Bronchial epithelial cell (primary cell): ENCODE measurements at regions not wholly inside any gene's neighbourhood (a gene's known extent, or its start where the extent isn't known, plus 50 kb on each side); places are given as distances from the start of the nearest gene placed in this dataset.
A peak's percentile ranks its signal among the peaks of the same experiment; 100 is the strongest.

Experiments
- DNase-seq: peaks from one replicate; pipeline ENCODE4 v3.0.0-alpha.2; 2010; ENCODE audit warnings: low read depth
- FAIRE-seq: peaks from 2 replicates; lab custom pipeline; 2011; peaks lifted over from hg19 to GRCh38; lab: Jason Lieb, UNC
- H3K27me3 ChIP-seq: 2 replicates; pipeline ENCODE4 v1.5.1; 2011; ENCODE audit warnings: low read length; ENCODE audit not compliant: control insufficient read depth, insufficient read depth
- H3K36me3 ChIP-seq: 2 replicates; pipeline ENCODE4 v1.5.1; 2011; ENCODE audit warnings: low read length; ENCODE audit not compliant: control insufficient read depth, insufficient read depth
- H3K4me3 ChIP-seq: 2 replicates; pipeline ENCODE4 v1.5.1; 2011; ENCODE audit warnings: mild to moderate bottlenecking, low read depth, low read length, control low read depth
- CTCF ChIP-seq: IDR thresholded peaks from 2 replicates; pipeline ENCODE4 v1.5.1; 2011; ENCODE audit warnings: mild to moderate bottlenecking, moderate library complexity, low read length, control low read depth, inconsistent platforms; ENCODE audit not compliant: insufficient read depth, severe bottlenecking

DNA sequence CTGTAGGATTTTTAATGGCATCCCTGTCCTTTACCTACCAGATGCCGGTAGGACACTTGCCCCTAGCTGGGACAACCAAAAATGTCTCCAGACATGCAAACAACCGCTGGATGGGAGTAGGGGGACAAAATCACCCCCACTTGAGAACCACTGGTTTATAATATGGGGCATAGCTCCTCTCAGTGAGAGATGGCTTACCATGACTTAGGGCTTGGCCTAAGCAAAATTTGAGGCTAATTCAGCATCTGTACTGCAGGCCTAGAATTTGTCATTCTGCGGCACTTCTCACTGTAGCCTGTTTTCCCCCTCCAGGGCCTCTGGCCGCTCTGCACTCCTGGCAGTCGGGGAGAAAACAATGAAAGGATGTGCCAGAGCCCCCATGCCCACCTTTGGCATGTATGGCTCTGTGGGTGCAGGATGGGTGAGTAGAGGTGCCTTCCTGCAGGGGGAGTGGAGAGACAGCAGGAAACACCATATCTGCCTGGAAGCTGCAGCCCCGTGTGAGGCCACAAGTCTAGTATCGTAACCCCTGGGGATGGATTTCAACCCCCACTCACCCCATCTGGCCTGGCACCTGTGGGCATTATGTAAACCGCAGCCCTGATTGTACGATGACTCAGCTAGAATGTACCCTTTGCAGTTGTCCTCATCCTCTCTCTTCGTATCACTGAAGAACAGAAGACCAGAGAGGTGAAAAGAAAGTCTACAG, 268.1 kb downstream of the SOX9 start:
- TF ChIP-seq CTCF = peak; percentile 20
- Histone ChIP-seq H3K27me3 (no peaks in the 10 kb centered on the region), H3K4me3 (no peak overlapping the region), H3K36me3 (no peaks in the 10 kb centered on the region)
- FAIRE-seq (no peak), DNase-seq (peak; percentile 64)

GRCh38 chr17:72390675-72391508, 270.1 kb downstream of the SOX9 start:
- FAIRE-seq (no peak), DNase-seq (peak; percentile 91)
- TF ChIP-seq CTCF = no peak
- Histone ChIP-seq H3K4me3 (no peak overlapping the region), H3K27me3 (no peaks in the 10 kb centered on the region), H3K36me3 (no peaks in the 10 kb centered on the region)

GRCh38 chr17:72392056-72393010, 271.5 kb downstream of the SOX9 start:
- Histone ChIP-seq H3K4me3 (no peak overlapping the region), H3K36me3 (no peaks in the 10 kb centered on the region), H3K27me3 (no peaks in the 10 kb centered on the region)
- no peak for FAIRE-seq
- no peak for DNase-seq
- no peak for TF ChIP-seq CTCF

DNA sequence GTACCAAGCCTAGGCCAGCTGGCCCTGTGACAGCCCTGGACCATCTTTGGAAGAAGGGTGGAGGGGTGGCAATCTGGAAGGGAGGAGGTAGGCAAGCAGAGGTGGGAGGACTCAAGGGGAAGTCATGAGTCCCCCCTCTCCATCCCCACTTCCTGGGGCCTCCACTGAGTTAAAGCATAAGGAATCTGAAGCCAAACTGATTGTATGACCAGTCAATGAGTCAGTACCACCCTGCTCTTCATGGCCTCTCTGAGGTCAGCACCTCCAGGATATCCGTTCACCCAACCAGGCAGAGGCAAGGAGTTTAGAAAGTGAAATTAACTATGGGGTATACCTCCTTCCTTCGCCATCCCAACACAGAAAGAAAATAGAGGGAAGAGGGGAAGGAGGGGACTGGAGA, 272.7 kb downstream of the SOX9 start:
- Histone ChIP-seq H3K4me3 (no peak overlapping the region), H3K27me3 (no peaks in the 10 kb centered on the region), H3K36me3 (no peaks in the 10 kb centered on the region)
- peak; percentile 87 for DNase-seq
- TF ChIP-seq CTCF = no peak
- no peak for FAIRE-seq

- FAIRE-seq (no peak), DNase-seq (no peak)
- Histone ChIP-seq H3K36me3 (no peaks in the 10 kb centered on the region), H3K4me3 (no peak overlapping the region), H3K27me3 (no peaks in the 10 kb centered on the region)
- TF ChIP-seq CTCF = no peak
Observed at GRCh38 chr17:72394531-72394930, 273.7 kb downstream of the SOX9 start.
